ENCODE measurements at regions not wholly inside any gene's neighbourhood (a gene's known extent, or its start where the extent isn't known, plus 50 kb on each side); places are given as distances from the start of the nearest gene placed in this dataset.
A peak's percentile ranks its signal among the peaks of the same experiment; 100 is the strongest.

DNA sequence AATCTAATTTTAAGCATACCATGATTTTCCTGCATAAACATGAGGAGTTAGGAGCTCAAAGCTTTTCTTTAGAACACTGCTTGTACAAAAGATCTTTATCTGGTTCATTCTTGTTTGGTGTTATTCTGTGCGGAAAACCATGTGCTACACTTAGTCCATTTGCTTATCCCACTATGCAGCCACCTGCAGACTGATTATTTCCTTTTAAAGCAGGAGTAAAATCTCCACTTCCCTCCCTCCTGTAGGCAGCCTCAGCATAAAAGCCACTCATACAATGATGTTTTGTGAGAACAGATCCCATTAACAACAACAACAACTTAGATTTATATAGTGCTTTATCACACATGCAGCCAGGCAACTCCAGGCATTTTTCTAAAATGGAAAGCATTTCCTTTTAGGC is 355.3 kb upstream of the NEGR1 start:
- DNase-seq, result no peak

DNA sequence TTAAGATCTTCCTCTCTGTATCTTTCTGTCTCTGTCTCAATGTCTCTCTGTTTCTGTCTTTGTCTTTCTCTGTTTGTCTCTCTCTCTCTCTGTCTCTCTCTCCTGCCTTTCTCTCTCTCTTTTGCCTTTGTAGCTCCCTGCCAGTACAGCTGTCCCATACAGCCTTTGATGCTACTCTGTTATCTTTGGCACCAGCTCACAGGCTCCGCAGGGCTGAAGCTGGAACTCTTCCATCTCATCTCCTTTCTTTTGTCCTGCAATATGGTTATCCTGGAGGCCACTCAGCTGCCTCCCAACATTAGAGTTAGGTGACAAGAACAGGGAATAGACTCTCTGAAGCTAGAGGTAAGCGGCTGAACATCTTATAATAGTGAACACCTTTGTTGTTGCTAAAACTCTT is 354.3 kb upstream of the NEGR1 start:
- DNase-seq, result peak; percentile 4

DNA sequence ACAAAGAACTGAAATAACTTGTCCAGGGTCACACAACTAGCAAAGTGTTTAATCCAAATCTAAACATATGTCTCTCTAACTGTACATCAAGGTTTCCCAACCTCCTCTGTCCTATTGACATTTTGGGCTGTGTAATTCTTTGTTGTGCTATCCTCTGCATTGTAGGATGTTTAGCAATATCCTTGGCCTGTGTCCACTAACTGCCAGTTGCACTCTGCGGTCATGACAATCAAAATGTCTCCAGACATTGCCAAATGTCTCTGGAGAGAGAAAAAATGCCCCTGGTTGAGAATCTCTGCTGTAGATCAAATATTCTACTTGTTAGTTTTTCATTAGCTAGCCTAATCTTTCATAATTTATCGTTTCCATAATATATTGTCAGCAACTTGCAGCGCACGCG is 353.4 kb upstream of the NEGR1 start:
- no peak for DNase-seq

DNA sequence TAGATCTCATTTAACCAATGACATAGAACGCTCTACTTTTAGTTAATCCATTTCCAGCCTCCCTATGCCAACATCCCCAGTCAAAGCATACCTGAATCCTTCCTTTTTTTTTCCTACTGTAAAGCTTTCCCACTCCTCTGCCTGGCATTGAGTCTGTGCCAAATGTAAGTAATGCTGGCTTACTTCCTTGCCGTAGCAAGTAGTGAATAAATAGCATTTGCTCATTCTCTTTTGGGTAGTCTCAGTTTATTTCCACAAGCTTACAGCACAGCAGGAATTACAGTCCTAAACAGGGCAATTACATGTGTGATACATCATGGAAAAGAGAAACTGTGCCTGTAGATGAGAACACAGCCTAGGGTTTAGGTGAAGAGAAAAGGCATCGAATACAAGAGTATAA is 352.6 kb upstream of the NEGR1 start:
- DNase-seq, result no peak

DNA sequence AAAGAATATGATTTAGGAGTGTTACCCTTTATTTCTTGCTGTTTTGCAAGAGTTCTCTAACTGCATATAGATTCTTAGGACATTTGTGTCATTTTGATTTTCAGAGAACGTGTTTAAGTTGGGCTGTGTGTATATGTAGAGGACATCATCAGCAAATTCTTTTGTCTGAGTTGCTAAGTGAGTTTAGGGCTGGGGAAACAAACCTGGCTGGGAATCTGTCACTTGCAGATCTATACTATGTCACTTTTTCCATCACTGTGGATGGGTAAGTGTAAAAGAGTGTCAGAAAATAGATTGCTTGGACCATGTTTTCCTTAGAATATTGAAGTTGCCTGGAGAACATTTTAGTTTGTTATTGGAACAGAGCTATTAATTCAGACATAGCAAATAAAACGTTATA is 349.1 kb upstream of the NEGR1 start:
- no peak for DNase-seq

DNA sequence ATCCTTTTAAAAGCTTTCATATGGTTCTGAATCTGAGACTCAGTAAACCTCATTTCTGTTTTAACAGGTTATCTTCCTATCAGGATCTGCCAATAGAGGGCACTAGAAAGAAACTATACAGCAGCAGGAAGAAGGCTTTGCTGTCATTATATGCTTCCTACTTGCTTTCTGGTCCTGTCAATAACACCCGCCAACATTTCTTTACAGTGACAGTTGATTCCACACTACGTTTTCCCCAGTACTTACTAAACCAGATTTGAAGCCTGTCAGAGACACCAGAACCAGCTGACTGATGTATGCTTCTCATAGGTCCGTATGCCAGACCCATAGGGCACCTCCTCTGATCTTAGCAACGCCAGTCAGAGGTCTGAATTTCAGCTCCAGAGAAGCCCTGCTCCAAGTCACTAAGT is 341.0 kb upstream of the NEGR1 start:
- DNase-seq, result peak; percentile 69

DNA sequence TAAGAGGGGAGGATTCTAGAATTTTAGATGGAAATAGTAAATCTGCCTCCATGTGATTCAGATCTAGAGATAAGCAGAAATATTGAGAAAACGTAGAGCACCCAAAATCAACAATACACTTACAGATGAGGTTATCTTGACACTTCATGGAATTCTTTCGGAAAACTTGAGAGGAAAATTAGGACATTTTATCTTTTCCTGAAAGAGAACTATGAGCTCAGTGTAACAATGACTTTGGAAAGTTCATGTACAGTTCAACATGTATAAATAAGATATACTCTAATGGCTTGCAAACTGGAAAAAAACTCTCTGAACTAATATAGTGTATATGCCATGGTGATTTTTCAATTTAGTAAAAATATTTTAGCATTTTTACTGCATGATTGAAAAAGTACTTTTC is 338.1 kb upstream of the NEGR1 start:
- DNase-seq, result no peak

DNA sequence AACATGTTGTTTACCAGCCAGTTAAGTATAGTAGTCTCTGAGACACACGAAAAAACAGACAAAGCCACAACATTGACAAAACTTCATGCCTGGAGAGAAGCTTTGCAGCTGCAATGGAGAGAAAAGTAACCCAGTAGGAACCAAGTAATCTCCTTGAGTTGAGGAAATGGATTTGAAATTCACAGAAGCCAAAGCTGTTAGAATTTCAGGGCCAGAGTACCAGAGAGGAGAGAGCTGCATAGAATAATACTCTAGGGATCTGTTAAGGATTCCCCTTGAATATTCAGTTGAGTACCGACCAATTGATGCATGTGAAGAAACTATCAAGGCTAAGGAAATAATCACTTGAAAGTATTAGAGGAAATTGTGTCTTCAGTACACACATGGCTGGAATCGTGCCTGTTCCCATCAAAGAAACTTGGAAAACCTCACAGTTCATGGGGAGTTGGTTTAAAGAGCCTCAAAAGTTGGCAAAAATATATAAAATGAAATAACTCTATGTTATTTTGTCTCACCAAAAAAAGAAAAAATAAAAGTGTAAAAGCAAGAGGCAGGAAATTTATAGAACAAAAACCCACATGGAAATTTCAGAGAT is 324.0 kb upstream of the NEGR1 start:
- DNase-seq, result no peak

DNA sequence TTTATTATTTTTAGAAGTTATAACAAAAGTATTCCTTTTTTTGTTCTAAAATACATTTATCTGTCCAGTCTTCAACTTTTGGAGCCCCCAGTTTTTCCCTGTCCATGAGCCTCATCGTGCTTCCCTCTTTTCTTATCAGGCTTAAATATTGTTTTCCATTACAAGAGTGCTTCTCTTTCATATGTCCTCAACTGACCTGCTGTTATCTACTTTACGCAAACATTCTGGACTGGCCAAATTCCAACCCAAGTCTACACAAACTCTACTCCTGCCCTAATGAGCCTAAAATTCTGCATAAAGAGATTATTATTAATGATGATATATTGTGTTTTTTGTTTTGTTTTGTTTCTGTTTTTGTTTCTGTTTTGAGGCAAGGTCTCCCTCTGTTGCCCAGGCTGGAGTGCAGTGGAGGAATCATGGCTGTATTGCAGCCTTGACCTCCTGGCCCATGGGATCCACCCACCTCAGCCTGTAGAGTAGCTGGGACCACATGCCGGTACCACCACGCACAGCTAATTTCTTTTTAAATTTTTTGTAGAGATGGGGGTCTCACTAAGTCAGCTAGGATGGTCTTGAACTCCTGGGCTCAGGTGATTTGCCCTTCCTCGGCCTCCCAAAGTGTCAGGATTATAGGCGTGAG is 318.8 kb upstream of the NEGR1 start:
- no peak for DNase-seq

DNA sequence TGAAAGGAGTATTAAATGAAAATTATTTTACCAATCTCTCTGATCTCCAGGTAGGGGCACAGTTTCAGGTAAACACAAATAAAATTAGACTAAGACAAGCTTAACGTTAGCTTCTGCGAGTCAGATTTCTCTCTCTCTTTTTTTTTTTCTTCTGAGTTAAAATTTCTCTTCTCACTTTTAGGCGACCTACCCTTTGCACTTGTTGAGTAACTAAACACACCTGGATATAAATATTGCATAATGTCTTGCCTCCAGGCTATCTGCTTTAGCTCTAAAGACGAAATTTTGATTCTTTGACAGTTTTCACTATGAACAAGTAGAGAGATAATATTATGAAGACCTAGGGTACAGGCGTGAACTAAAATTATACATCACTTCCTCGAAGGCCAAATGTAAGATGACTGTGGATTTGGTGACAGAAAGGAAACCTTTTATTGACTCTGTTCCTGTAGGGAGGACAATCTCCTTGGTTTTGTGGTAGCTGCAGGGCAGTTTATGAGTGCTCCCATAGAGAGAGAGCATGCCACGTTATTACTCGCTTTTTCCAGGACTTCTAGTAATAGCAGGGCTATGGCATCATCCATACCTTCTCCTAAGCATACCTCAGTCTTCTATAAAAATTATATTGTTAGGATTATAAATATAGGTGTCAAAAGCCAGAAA is 303.8 kb upstream of the NEGR1 start:
- DNase-seq, result no peak

DNA sequence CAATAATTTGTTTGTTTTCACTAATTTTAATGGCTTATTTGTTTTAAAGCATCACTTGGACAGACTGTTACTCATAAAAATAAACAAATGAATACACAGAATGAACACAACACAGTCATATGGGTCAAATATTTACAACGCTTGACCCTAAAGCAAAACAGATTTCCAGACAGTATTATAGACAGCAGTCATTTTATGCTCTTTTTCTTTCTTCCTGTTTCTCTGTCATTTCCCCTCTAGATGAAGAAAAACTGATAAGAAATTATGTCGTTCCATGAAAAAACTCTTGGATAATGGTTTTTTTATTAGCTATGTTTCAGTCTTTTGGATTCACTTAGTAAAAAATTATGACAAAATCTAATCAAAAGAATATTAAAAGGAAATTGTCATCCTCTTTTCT is 297.3 kb upstream of the NEGR1 start:
- no peak for DNase-seq

DNA sequence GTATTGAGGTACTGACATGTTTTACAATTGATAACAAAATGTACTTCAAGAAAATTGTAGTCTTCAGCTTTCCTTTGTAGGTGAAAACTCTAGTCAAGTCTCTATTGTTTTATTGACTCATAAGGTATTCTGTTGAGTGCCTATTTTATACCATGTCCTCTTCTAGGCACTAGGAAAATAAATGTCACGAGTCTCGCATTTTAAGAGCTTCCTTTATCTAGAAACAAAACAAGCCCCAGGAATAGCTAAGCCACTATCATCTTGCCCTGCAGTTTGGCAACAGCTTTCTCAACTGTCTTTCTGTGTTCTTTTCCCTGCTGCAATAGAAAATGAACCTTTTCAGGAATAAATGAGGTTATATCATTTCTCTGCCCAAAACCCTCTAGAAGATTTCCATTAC is 288.5 kb upstream of the NEGR1 start:
- no peak for DNase-seq

DNA sequence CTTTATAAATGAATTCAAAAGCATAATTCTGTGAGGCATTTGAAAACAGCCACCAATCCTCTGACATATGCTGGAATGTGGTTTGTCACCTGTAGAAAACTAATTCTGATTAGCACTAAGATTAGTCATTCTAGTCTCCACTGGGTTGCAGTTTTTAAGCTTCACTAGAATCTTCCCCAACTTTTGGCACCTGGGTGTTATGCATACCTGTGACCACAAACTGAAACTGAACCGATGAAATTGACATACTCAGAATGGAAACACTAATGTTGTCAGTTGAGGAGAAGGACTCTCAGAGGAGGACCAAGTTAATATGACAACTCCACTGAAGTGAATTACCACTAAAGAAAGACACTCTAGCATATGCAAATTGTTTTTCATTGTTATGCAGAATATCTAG is 285.8 kb upstream of the NEGR1 start:
- DNase-seq, result no peak

DNA sequence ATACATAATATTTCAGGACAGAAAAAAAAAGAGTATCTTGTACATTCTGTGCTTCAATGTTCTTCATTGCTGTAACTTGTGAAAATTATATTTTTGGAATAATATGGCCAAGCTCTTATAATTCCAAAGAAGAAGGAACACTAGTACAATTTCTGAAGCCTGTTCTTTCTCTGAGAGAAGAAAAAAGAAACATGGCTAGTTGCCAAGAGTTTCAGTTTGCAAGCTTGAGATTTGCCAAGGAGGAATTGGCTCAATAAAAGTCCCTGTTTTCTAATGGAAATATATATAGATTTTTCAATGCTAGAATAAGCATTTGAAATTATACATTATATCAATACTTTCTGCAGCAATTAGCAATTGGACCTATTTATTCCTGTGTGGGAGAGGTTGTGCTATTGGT is 285.2 kb upstream of the NEGR1 start:
- peak; percentile 79 for DNase-seq

DNA sequence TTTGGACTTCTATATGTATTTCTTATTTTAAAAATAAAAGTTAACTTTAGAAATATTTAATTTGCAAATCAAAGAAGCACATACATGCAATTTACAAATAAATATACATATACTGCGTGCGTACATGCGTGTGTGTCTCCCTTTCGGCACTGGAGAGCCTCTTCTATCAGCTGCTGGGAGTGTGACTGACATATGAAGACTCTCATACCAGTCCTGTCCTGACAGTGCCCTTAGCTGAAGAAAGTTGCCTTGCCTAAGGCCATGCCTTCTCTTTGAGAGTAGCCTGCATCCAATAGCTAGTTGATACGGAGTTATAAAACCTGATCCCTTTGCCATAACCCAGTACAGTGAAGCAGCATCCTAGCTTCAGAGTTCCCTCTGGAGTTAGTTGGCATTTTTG is 282.4 kb upstream of the NEGR1 start:
- no peak for DNase-seq

DNA sequence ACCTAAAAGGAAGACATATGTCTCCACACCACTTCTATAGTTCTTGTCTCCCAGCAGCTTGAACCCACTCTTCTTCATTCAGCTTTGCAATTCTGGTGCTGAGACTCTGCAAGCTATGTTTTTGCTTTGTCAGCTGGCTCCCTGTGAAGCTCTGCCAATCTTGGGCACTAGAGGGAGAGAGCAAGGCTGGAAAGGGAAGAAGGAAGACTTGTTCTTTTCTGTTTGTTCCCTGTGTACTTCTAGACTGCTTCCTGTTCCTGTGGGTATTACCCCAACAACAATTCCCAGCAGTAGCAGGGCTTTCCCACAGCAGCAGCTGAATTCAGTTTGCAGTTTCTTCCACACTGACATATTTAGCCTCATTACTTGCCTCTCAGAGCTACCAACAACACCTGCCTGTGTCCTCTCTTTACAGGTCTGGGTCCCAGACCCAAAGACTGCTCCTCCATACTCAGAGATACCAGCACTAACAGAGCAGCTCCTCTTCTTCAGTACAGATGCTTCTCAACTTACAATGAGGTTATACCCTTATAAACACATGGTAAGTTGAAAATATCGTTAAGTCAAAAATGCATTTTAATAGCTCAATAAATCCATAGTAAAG is 275.2 kb upstream of the NEGR1 start:
- DNase-seq, result no peak

DNA sequence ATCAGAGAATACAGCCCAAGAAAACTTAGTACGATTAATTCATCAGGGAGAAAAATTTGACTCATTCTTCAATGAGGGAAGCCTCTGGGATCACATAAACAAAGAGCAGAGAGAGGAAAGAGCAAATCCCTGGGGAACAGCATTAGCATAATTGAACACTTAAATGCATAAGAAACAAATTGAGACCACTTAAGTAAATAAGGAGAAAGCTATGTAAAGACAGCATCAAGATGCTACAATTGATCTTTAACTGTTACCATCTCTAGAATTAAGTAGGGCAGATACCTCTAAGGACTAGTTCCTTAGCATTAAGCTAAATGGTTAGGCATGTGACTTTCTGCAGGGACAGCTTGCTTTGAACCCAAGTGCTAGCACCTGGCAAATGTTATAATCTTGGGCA is 265.1 kb upstream of the NEGR1 start:
- no peak for DNase-seq

DNA sequence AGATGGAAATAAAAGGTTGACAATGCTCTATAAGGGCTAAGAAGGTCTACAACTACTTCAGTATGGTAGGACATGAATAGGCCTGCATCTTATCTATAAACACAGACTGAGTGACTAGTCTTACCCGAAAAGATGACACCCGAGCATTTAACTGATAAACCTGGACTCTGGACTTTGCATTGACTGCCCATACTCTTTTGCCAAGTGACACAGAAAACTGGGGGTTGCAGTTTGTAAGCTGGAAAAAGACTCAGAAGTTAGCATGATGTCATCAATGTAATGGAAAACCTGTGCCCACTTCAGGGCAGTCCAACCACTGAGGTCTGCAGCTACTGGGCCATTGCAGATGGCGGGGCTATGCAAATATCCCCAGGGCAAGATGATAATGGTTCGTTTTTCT is 258.3 kb upstream of the NEGR1 start:
- no peak for DNase-seq

DNA sequence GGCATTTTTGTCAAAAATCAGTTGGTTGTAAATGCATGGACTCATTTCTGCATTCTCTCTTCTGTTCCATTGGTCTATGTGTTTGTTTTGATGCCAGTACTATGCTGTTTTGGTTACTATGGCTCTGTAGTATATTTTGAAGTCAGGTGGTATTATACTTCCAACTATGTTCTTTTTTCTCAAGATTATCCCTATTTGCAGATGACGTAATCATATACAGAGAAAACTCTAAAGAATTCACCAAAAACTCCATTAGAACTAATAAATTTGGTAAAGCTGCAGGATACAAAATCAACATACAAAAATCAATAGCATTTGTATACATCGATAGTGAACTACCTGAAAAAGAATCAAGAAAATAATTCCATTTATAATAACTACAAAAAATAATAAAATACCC is 253.1 kb upstream of the NEGR1 start:
- DNase-seq, result no peak

DNA sequence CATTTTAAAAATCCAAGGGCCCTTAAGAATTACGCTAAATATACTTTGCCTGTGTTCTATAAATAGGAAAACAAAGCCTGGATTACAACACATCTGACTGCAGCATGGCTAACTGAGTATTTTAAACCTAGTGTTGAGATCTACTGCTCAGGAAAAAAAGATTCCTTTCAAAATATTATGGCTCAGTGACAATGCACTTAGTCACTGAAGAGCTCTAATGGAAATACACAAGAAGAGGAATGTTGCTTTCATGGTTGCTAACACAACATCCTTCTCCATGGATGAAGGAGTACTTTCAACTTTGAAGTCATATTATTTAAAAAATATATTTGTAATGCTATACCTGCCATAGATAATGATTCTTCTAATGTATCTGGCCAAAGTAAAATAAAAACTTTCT is 248.3 kb upstream of the NEGR1 start:
- DNase-seq, result no peak

DNA sequence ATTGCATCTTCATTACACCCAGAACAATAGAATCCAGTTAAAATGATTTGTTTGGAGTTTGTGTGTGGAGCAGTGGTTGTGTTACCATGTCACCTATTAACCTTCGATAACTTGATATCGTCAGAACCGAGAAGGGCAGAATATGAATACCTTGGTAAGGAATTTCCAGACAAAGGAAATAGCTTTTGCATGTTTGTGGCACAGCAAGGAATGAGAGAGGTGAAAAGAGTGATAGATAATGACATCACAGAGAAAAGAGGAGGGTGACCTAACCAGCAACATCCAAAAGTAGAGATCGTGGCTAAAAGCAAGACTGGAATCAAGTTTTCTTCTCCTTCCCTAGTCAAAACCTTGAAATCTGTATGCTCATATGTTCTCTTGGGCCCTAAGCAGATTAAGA is 244.6 kb upstream of the NEGR1 start:
- DNase-seq, result no peak

DNA sequence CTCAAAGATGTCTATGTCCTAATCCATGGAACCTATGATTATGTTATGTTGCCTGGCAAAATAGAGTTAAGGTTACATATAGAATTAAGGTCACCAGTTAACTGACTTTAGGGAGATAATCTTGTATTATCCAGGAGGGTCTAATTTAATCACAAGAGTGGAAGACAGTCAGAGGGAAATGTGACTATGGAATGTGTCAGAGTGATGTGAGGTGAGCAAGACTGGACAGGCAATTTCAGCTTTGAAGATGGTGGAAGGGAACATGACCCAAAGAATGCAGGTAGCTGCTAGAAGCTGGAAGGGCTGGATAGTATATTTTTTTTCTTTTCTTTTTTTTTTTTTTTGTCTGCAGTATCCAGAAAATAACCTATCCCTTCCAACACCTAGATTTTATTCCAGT is 241.7 kb upstream of the NEGR1 start:
- no peak for DNase-seq

DNA sequence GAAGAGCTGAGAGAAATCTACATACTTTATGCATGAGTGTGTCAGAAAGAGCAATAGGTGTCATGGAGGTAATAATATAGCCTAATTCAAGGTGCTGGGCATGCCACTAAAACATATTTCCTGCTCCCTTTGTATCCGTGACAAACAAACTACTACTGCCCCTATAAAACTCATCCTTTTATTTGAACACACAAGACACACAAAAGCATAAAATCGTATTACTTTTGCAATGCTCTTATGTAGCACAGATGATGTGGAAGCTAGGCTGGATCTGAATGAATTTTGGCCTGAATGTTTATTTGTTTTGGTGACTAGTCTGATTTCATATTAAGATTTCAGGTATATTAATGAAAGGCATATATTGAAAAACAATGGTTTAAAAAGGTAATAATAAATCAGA is 239.3 kb upstream of the NEGR1 start:
- no peak for DNase-seq

DNA sequence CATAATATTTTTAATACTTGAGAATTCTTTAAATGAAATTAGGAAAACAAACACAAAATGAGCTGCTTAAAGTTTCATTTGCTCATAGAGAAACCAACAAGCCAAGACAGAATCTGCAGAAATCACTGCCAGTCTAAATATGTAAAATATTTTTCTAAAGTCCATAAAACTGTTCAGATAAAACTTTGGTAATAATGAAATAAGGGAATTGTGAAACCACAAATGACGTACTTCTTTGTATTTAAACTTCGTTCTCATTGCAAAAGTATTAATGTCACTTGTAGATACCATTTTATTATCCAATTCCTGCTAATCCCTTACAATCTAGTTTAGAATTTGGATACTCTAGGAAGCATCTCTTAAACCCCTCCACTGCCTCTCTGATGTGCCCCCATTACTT is 234.5 kb upstream of the NEGR1 start:
- no peak for DNase-seq

Measured in tongue (tissue), 1 donor.